KMS-11 (cell line): ENCODE measurements at regions not wholly inside any gene's neighbourhood (a gene's known extent, or its start where the extent isn't known, plus 50 kb on each side); places are given as distances from the start of the nearest gene placed in this dataset.

Source experiments
- H2AFZ ChIP-seq: fragments of 200-600 bp; sonication (generic); 2 replicates; pipeline ENCODE4 v1.6.1; 2016; ENCODE audit warnings: antibody characterized with exemption, mixed run types, low read depth
- H3K27ac ChIP-seq: fragments of 200-600 bp; sonication (generic); 2 replicates; pipeline ENCODE4 v1.6.1; 2016; ENCODE audit warnings: mild to moderate bottlenecking, mixed run types
- H3K27me3 ChIP-seq: fragments of 200-600 bp; sonication (generic); 2 replicates; pipeline ENCODE4 v1.6.1; 2017; ENCODE audit warnings: mild to moderate bottlenecking, low read depth, mixed run types, moderate library complexity; ENCODE audit not compliant: insufficient read depth
- H3K36me3 ChIP-seq: fragments of 200-600 bp; sonication (generic); 2 replicates; pipeline ENCODE4 v1.6.1; 2017; ENCODE audit warnings: mild to moderate bottlenecking, mixed run types; ENCODE audit not compliant: insufficient read depth
- H3K4me1 ChIP-seq: fragments of 200-600 bp; sonication (generic); 2 replicates; pipeline ENCODE4 v1.6.1; 2016; ENCODE audit warnings: mild to moderate bottlenecking, low read depth, mixed run types; ENCODE audit not compliant: poor library complexity, severe bottlenecking
- H3K4me2 ChIP-seq: fragments of 200-600 bp; sonication (generic); 2 replicates; pipeline ENCODE4 v1.7.0; 2016; ENCODE audit warnings: mild to moderate bottlenecking, mixed run types
- H3K4me3 ChIP-seq: fragments of 200-600 bp; sonication (generic); IDR thresholded peaks from 2 replicates; pipeline ENCODE4 v1.6.1; 2017; ENCODE audit warnings: low read depth, low read length, mixed read lengths; ENCODE audit not compliant: insufficient read depth
- H3K79me2 ChIP-seq: fragments of 200-600 bp; sonication (generic); 2 replicates; pipeline ENCODE4 v1.6.1; 2016; ENCODE audit warnings: low read depth, mixed run types; ENCODE audit not compliant: insufficient read depth
- H3K9ac ChIP-seq: fragments of 200-600 bp; sonication (generic); 2 replicates; pipeline ENCODE4 v1.6.1; 2016; ENCODE audit warnings: mild to moderate bottlenecking, mixed run types
- H4K20me1 ChIP-seq: fragments of 200-600 bp; sonication (generic); 2 replicates; pipeline ENCODE4 v1.6.1; 2016; ENCODE audit warnings: mild to moderate bottlenecking, mixed run types; ENCODE audit not compliant: insufficient read depth
- TF ChIP-seq, protein P1 (sequence below): fragments of 200-600 bp; sonication (generic); conservative IDR thresholded peaks from 2 replicates; pipeline ENCODE4 v1.6.1; 2017; ENCODE audit warnings: low read depth, mild to moderate bottlenecking, antibody characterized with exemption, low read length, moderate library complexity, mixed read lengths

DNA sequence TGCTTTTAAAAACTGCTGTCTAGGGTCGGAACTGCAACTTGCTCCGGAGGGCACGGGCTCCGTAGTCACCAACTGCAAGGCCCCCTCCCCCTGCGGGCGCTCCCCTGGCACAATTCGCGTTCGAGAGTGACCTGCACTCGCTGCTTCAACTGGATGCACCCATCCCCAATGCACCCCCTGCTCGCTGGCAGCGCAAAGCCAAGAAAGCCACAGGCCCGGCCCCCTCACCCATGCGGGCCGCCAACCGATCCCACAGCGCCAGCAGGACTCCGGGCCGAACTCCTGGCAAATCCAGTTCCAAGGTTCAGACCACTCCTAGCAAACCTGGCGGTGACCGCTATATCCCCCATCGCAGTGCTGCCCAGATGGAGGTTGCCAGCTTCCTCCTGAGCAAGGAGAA lies 64.2 kb upstream of the GAS1 start:
- no peak overlapping the region for H3K4me3 ChIP-seq
- no peak overlapping the region for H2AFZ ChIP-seq
- no peaks in the 10 kb centered on the region for H3K27me3 ChIP-seq
- no peak overlapping the region for H3K4me2 ChIP-seq
- no peaks in the 10 kb centered on the region for H4K20me1 ChIP-seq
- TF ChIP-seq, protein P1, sequence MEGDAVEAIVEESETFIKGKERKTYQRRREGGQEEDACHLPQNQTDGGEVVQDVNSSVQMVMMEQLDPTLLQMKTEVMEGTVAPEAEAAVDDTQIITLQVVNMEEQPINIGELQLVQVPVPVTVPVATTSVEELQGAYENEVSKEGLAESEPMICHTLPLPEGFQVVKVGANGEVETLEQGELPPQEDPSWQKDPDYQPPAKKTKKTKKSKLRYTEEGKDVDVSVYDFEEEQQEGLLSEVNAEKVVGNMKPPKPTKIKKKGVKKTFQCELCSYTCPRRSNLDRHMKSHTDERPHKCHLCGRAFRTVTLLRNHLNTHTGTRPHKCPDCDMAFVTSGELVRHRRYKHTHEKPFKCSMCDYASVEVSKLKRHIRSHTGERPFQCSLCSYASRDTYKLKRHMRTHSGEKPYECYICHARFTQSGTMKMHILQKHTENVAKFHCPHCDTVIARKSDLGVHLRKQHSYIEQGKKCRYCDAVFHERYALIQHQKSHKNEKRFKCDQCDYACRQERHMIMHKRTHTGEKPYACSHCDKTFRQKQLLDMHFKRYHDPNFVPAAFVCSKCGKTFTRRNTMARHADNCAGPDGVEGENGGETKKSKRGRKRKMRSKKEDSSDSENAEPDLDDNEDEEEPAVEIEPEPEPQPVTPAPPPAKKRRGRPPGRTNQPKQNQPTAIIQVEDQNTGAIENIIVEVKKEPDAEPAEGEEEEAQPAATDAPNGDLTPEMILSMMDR, result no peak
- no peaks in the 10 kb centered on the region for H3K4me1 ChIP-seq
- H3K36me3 ChIP-seq, result no peaks in the 10 kb centered on the region
- H3K27ac ChIP-seq, result no peak overlapping the region
- no peak overlapping the region for H3K9ac ChIP-seq
- no peaks in the 10 kb centered on the region for H3K79me2 ChIP-seq

DNA sequence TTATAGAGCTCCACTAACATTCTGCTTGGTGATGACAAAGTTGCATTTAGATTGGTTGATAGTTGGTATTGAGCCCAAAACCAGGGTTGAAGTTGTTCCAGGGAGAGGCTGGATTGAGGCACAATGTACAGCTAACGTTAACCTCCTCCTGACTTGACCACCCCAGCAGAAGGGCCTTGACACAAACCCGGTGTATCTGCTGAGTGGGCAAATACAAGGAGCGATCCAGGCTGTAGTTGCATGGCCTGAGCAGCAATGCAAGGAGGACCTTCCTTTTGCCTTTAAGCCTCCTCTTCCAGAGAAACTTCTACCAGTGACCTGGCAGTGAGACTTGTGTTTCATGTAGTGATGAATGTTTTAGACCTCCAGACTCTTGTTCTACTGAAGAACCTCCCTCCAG lies 66.2 kb upstream of the GAS1 start:
- Histone ChIP-seq H3K4me2 (no peak overlapping the region), H3K4me3 (no peak overlapping the region), H2AFZ (no peak overlapping the region), H3K36me3 (no peaks in the 10 kb centered on the region), H3K27ac (no peak overlapping the region), H3K27me3 (no peaks in the 10 kb centered on the region), H3K4me1 (no peaks in the 10 kb centered on the region), H3K79me2 (no peaks in the 10 kb centered on the region), H4K20me1 (no peaks in the 10 kb centered on the region), H3K9ac (no peak overlapping the region)
- TF ChIP-seq, protein P1, result no peak

DNA sequence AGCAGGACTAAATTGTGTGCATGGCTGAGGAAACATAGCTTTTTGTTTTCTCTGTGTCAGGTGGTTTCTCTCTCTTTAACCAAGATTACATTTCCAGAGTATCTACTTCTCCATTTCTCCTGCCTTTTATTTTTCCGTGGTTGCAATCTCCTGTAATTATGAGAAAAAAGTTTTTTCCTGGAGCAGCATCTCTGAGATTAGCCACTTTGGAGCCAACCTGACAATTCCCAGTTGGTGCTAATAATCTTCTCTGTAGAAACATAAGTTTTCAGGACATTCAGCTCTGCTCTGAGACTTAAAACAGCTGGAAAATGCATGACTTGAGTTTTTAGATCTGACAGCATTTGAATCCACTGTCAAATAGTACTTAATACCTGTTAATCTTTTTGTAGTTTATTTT lies 67.1 kb upstream of the GAS1 start:
- H2AFZ ChIP-seq, result no peak overlapping the region
- H3K27ac ChIP-seq, result no peak overlapping the region
- TF ChIP-seq, protein P1, result no peak
- H3K36me3 ChIP-seq, result no peaks in the 10 kb centered on the region
- no peaks in the 10 kb centered on the region for H3K4me1 ChIP-seq
- no peaks in the 10 kb centered on the region for H3K79me2 ChIP-seq
- no peak overlapping the region for H3K9ac ChIP-seq
- H3K4me3 ChIP-seq, result no peak overlapping the region
- H4K20me1 ChIP-seq, result no peaks in the 10 kb centered on the region
- H3K4me2 ChIP-seq, result no peak overlapping the region
- no peaks in the 10 kb centered on the region for H3K27me3 ChIP-seq

DNA sequence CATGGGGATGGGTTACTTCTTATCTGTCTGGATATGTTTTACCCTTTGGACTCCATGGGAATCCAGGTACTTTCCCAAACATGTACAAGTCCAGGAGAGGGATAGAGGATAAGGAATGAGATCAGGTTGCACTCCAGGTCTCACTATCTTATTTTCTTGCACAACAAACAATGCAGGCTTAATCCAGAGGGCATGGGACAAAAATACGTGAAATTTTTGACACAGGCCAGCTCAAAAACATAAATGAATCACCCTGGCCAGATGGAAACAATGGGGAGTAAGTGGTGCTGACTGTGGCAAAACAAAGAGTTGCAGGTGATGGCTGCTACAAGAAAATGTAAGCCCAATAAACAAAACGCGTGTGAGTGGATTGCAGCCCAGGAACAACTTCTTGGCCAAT lies 69.4 kb upstream of the GAS1 start:
- Histone ChIP-seq H3K36me3 (no peaks in the 10 kb centered on the region), H3K4me2 (no peak overlapping the region), H3K79me2 (no peaks in the 10 kb centered on the region), H3K27ac (no peak overlapping the region), H3K27me3 (no peaks in the 10 kb centered on the region), H2AFZ (no peak overlapping the region), H3K9ac (no peak overlapping the region), H3K4me1 (no peaks in the 10 kb centered on the region), H4K20me1 (no peaks in the 10 kb centered on the region), H3K4me3 (no peak overlapping the region)
- TF ChIP-seq, protein P1, result no peak
